Left kidney (tissue), 1 donor: ENCODE measurements at regions not wholly inside any gene's neighbourhood (a gene's known extent, or its start where the extent isn't known, plus 50 kb on each side); places are given as distances from the start of the nearest gene placed in this dataset.
A peak's percentile ranks its signal among the peaks of the same experiment; 100 is the strongest.

Experiments used
- DNase-seq: peaks from one replicate; pipeline ENCODE4 v3.0.0-alpha.2; 2013

- DNase-seq: no peak
These were observed 219.1 kb upstream of the STK17B start for GRCh38 chr2:196390243-196391148.

GRCh38 chr2:196391149-196391479 is 219.7 kb upstream of the STK17B start:
- DNase-seq: no peak

GRCh38 chr2:196399096-196399495 is 227.7 kb upstream of the STK17B start:
- no peak for DNase-seq

- DNase-seq: no peak
These were observed 228.6 kb upstream of the STK17B start for GRCh38 chr2:196399722-196400691.

- DNase-seq: no peak
These were observed 232.1 kb upstream of the STK17B start for GRCh38 chr2:196403471-196403870.

GRCh38 chr2:196404276-196404675 is 232.9 kb upstream of the STK17B start:
- DNase-seq: no peak

GRCh38 chr2:196407675-196408264 is 231.7 kb upstream of the CCDC150 start:
- no peak for DNase-seq

GRCh38 chr2:196409376-196409775 is 230.1 kb upstream of the CCDC150 start:
- DNase-seq: no peak

- DNase-seq: no peak
These were observed 229.5 kb upstream of the CCDC150 start for GRCh38 chr2:196410008-196410407.

- no peak for DNase-seq
These were observed 225.7 kb upstream of the CCDC150 start for GRCh38 chr2:196413821-196414274.

- no peak for DNase-seq
These were observed 224.1 kb upstream of the CCDC150 start for GRCh38 chr2:196415384-196415783.

GRCh38 chr2:196420143-196420542 is 219.4 kb upstream of the CCDC150 start:
- no peak for DNase-seq

GRCh38 chr2:196421880-196422279 is 217.6 kb upstream of the CCDC150 start:
- no peak for DNase-seq

- DNase-seq: no peak
These were observed 217.2 kb upstream of the CCDC150 start for GRCh38 chr2:196422361-196422760.

- DNase-seq: no peak
These were observed 213.4 kb upstream of the CCDC150 start for GRCh38 chr2:196426122-196426521.

GRCh38 chr2:196427986-196428634 is 211.4 kb upstream of the CCDC150 start:
- DNase-seq: no peak

- DNase-seq: peak; percentile 7
These were observed 208.4 kb upstream of the CCDC150 start for GRCh38 chr2:196431076-196431475.

GRCh38 chr2:196431957-196432356 is 207.6 kb upstream of the CCDC150 start:
- peak; percentile 21 for DNase-seq

GRCh38 chr2:196433116-196433515 is 206.4 kb upstream of the CCDC150 start:
- DNase-seq: no peak

- no peak for DNase-seq
These were observed 205.3 kb upstream of the CCDC150 start for GRCh38 chr2:196434217-196434616.

- DNase-seq: no peak
These were observed 204.3 kb upstream of the CCDC150 start for GRCh38 chr2:196435189-196435588.

- DNase-seq: no peak
These were observed 201.9 kb upstream of the CCDC150 start for GRCh38 chr2:196437626-196438025.
